Endodermal cell (in vitro differentiated cells): ENCODE measurements at regions not wholly inside any gene's neighbourhood (a gene's known extent, or its start where the extent isn't known, plus 50 kb on each side); places are given as distances from the start of the nearest gene placed in this dataset.

ENCODE experiments used
- DNase-seq: peaks from one replicate; pipeline ENCODE4 v3.0.0-alpha.2; 2017
- H3K27ac ChIP-seq: 2 replicates; pipeline ENCODE4 v1.5.1; 2013; ENCODE audit warnings: mild to moderate bottlenecking, low read depth, low read length, moderate library complexity
- H3K27me3 ChIP-seq: 2 replicates; pipeline ENCODE4 v1.6.1; 2013; ENCODE audit warnings: mild to moderate bottlenecking, low read length, moderate library complexity; ENCODE audit not compliant: insufficient read depth, control insufficient read depth, poor library complexity, severe bottlenecking
- H3K36me3 ChIP-seq: 2 replicates; pipeline ENCODE4 v1.7.0; 2013; ENCODE audit warnings: mild to moderate bottlenecking, low read length, moderate library complexity; ENCODE audit not compliant: control insufficient read depth, insufficient read depth
- H3K4me1 ChIP-seq: one replicate; pipeline ENCODE4 v1.7.0; 2013; ENCODE audit warnings: low read length; ENCODE audit not compliant: control insufficient read depth, insufficient read depth
- H3K4me3 ChIP-seq: 2 replicates; pipeline ENCODE4 v1.5.1; 2013; ENCODE audit warnings: mild to moderate bottlenecking, low read length, moderate library complexity
- H3K9ac ChIP-seq: 2 replicates; pipeline ENCODE4 v1.6.1; 2013; ENCODE audit warnings: mild to moderate bottlenecking, low read length, moderate library complexity; ENCODE audit not compliant: poor library complexity, severe bottlenecking; ENCODE audit errors: extremely low read depth
- H3K9me3 ChIP-seq: 2 replicates; pipeline ENCODE4 v1.6.1; 2013; ENCODE audit warnings: mild to moderate bottlenecking, low read length, moderate library complexity; ENCODE audit not compliant: control insufficient read depth
- H3K27ac Mint-ChIP-seq: 2 replicates; pipeline ENCODE4 v1.8.0; 2020; ENCODE audit warnings: mixed read lengths
- H3K27me3 Mint-ChIP-seq: 2 replicates; pipeline ENCODE4 v1.8.0; 2021; ENCODE audit warnings: mild to moderate bottlenecking, mixed read lengths; ENCODE audit not compliant: insufficient read depth
- H3K36me3 Mint-ChIP-seq: 2 replicates; pipeline ENCODE4 v1.8.0; 2020; ENCODE audit warnings: low read depth, mixed read lengths
- H3K4me1 Mint-ChIP-seq: 2 replicates; pipeline ENCODE4 v1.8.0; 2020; ENCODE audit warnings: mixed read lengths
- H3K4me3 Mint-ChIP-seq: 2 replicates; pipeline ENCODE4 v1.8.0; 2020; ENCODE audit warnings: mild to moderate bottlenecking, moderate library complexity, mixed read lengths
- H3K9me3 Mint-ChIP-seq: 2 replicates; pipeline ENCODE4 v1.8.0; 2020; ENCODE audit warnings: mild to moderate bottlenecking, mixed read lengths
- CTCF ChIP-seq: fragments of 200-600 bp; sonication (generic); conservative IDR thresholded peaks from 2 replicates; pipeline ENCODE4 v1.5.0; 2021; ENCODE audit warnings: antibody characterized with exemption, mild to moderate bottlenecking
- WGBS, 2 experiments: methylation state at CpG; one replicate each; pipeline versions ENCODE4 v1.1.5 to v1.1.7; 2013; ENCODE audit warnings: missing lambda C conversion rate in 2 of 2, mixed read lengths in 1 of 2; ENCODE audit not compliant: insufficient coverage in 1 of 2, insufficient read length in 1 of 2; 5-methylcytosine and 5-hydroxymethylcytosine counted together

GRCh38 chr7:132691201-132691600 lies 114.9 kb upstream of the PLXNA4 start:
- Mint-ChIP-seq H3K9me3 (peaks cover 2% of the 10 kb centered on the region), H3K36me3 (no peaks in the 10 kb centered on the region), H3K27me3 (no peaks in the 10 kb centered on the region), H3K27ac (no peak overlapping the region), H3K4me1 (peaks cover 8% of the 10 kb centered on the region), H3K4me3 (no peak overlapping the region)
- Histone ChIP-seq H3K4me3 (no peak overlapping the region), H3K27ac (no peak overlapping the region), H3K9ac (no peak overlapping the region), H3K27me3 (no peaks in the 10 kb centered on the region), H3K36me3 (no peaks in the 10 kb centered on the region), H3K4me1 (peaks cover 3% of the 10 kb centered on the region), H3K9me3 (peaks cover 2% of the 10 kb centered on the region)
- 95% methylated on average over 3 of the region's 3 CpGs; no CpG with 5 or more reads in 1 of the 2 experiments for WGBS, 2 experiments
- no peak for DNase-seq
- TF ChIP-seq CTCF: no peak

- no peak overlapping the region for H3K9ac ChIP-seq
- H3K27ac Mint-ChIP-seq: no peak overlapping the region
- no peak overlapping the region for H3K27ac ChIP-seq
- no peaks in the 10 kb centered on the region for H3K27me3 Mint-ChIP-seq
- no peaks in the 10 kb centered on the region for H3K27me3 ChIP-seq
- WGBS, 2 experiments: 88 to 94% methylated on average over 9 of the region's 10 CpGs
- no peaks in the 10 kb centered on the region for H3K36me3 ChIP-seq
- no peak overlapping the region for H3K4me3 Mint-ChIP-seq
- peaks cover 3% of the 10 kb centered on the region for H3K4me1 ChIP-seq
- H3K4me1 Mint-ChIP-seq: peaks cover 8% of the 10 kb centered on the region
- no peak for DNase-seq
- peaks cover 10% of the 10 kb centered on the region for H3K9me3 Mint-ChIP-seq
- H3K4me3 ChIP-seq: no peak overlapping the region
- peaks cover 8% of the 10 kb centered on the region for H3K9me3 ChIP-seq
- no peak for TF ChIP-seq CTCF
- no peaks in the 10 kb centered on the region for H3K36me3 Mint-ChIP-seq
Observed at GRCh38 chr7:132690174-132690573, 113.9 kb upstream of the PLXNA4 start.

- Histone ChIP-seq H3K27ac (no peak overlapping the region), H3K27me3 (no peaks in the 10 kb centered on the region), H3K36me3 (no peaks in the 10 kb centered on the region), H3K4me1 (no peaks in the 10 kb centered on the region), H3K9me3 (peaks cover 8% of the 10 kb centered on the region), H3K4me3 (no peak overlapping the region), H3K9ac (no peak overlapping the region)
- Mint-ChIP-seq H3K4me3 (no peak overlapping the region), H3K9me3 (peaks cover 10% of the 10 kb centered on the region), H3K27me3 (peaks cover 3% of the 10 kb centered on the region), H3K36me3 (no peaks in the 10 kb centered on the region), H3K27ac (no peak overlapping the region), H3K4me1 (peaks cover 3% of the 10 kb centered on the region)
- no peak for TF ChIP-seq CTCF
- DNase-seq: peak; percentile 77
- 47 to 51% methylated on average over 5 of the region's 5 CpGs for WGBS, 2 experiments
Observed at GRCh38 chr7:132687981-132688383, 111.7 kb upstream of the PLXNA4 start.
